ENCODE measurements at regions not wholly inside any gene's neighbourhood (a gene's known extent, or its start where the extent isn't known, plus 50 kb on each side); places are given as distances from the start of the nearest gene placed in this dataset.

DNA sequence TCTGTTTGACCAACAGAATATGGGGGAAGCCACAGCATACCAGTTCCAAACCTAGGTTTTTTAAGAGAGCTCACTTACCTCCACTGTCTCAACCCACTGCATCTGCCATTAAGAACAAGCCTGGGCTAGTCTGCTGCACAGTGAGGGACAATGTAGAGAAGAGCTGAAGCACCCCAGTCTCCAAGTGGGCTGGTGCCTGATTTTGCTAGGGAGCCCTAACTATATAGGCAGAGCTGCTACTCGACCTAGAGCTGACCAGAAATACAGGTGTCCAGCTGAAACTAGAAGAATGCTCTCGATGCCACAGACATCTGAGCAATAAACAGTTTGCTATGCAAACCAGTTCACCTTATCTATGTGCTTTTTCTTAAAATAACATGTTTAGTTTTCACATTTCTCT is 106.9 kb upstream of the BET1 start:
- ChIA-PET CTCF (interaction anchor here (0.6 to 0.9 kb wide), 2 partner anchors 9 to 23 kb away, joined by 3 to 4 read pairs; no protein-coding TSS in a partner anchor), POLR2A (no interaction called here)
- no peaks in the 10 kb centered on the region for H3K9me3 ChIP-seq
- H3K79me2 ChIP-seq (ENCODE audit: insufficient read depth): no peaks in the 10 kb centered on the region
- H4K20me1 ChIP-seq (ENCODE audit: insufficient read depth): no peaks in the 10 kb centered on the region
- H3K27ac ChIP-seq (ENCODE audit: low read depth in 2 of 2, low read length in 1 of 2): no peak overlapping the region
- WGBS (ENCODE audit: low lambda C conversion rate): 79% methylated on average over 2 of the region's 2 CpGs
- H3F3A ChIP-seq (replicated peaks; ENCODE audit: insufficient read depth): no peaks in the 10 kb centered on the region
- H3K27me3 ChIP-seq (ENCODE audit: insufficient read depth): no peaks in the 10 kb centered on the region
- no peaks in the 10 kb centered on the region for H3K36me3 ChIP-seq (replicated peaks in 1 of 2; ENCODE audit: control insufficient read depth in 1 of 2, insufficient read depth in 2 of 2, low read length in 1 of 2)
- no peak overlapping the region for H3K4me3 ChIP-seq (ENCODE audit: low read depth in 2 of 2, low read length in 1 of 2)
- no peak for DNase-seq
- H2AFZ ChIP-seq (ENCODE audit: low read depth): no peak overlapping the region
- no peaks in the 10 kb centered on the region for H3K9me2 ChIP-seq
- TF ChIP-seq, protein P1, sequence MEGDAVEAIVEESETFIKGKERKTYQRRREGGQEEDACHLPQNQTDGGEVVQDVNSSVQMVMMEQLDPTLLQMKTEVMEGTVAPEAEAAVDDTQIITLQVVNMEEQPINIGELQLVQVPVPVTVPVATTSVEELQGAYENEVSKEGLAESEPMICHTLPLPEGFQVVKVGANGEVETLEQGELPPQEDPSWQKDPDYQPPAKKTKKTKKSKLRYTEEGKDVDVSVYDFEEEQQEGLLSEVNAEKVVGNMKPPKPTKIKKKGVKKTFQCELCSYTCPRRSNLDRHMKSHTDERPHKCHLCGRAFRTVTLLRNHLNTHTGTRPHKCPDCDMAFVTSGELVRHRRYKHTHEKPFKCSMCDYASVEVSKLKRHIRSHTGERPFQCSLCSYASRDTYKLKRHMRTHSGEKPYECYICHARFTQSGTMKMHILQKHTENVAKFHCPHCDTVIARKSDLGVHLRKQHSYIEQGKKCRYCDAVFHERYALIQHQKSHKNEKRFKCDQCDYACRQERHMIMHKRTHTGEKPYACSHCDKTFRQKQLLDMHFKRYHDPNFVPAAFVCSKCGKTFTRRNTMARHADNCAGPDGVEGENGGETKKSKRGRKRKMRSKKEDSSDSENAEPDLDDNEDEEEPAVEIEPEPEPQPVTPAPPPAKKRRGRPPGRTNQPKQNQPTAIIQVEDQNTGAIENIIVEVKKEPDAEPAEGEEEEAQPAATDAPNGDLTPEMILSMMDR (IDR thresholded peaks at IDR 0.05): no peak
- TF ChIP-seq, protein P2, sequence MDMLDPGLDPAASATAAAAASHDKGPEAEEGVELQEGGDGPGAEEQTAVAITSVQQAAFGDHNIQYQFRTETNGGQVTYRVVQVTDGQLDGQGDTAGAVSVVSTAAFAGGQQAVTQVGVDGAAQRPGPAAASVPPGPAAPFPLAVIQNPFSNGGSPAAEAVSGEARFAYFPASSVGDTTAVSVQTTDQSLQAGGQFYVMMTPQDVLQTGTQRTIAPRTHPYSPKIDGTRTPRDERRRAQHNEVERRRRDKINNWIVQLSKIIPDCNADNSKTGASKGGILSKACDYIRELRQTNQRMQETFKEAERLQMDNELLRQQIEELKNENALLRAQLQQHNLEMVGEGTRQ (IDR thresholded peaks at IDR 0.05; ENCODE audit: borderline replicate concordance, low read depth, low read length): no peak
- TF ChIP-seq NFIC (IDR thresholded peaks at IDR 0.05; ENCODE audit: borderline replicate concordance): no peak
- no peak for TF ChIP-seq CHD2 (IDR thresholded peaks at IDR 0.05; ENCODE audit: low read length, partially characterized antibody)
- TF ChIP-seq FOSL2 (IDR thresholded peaks at IDR 0.05; ENCODE audit: borderline replicate concordance, low read depth): no peak
- TF ChIP-seq SMC3 (IDR thresholded peaks at IDR 0.05; ENCODE audit: low read depth, low read length): no peak
- TF ChIP-seq, protein P3, sequence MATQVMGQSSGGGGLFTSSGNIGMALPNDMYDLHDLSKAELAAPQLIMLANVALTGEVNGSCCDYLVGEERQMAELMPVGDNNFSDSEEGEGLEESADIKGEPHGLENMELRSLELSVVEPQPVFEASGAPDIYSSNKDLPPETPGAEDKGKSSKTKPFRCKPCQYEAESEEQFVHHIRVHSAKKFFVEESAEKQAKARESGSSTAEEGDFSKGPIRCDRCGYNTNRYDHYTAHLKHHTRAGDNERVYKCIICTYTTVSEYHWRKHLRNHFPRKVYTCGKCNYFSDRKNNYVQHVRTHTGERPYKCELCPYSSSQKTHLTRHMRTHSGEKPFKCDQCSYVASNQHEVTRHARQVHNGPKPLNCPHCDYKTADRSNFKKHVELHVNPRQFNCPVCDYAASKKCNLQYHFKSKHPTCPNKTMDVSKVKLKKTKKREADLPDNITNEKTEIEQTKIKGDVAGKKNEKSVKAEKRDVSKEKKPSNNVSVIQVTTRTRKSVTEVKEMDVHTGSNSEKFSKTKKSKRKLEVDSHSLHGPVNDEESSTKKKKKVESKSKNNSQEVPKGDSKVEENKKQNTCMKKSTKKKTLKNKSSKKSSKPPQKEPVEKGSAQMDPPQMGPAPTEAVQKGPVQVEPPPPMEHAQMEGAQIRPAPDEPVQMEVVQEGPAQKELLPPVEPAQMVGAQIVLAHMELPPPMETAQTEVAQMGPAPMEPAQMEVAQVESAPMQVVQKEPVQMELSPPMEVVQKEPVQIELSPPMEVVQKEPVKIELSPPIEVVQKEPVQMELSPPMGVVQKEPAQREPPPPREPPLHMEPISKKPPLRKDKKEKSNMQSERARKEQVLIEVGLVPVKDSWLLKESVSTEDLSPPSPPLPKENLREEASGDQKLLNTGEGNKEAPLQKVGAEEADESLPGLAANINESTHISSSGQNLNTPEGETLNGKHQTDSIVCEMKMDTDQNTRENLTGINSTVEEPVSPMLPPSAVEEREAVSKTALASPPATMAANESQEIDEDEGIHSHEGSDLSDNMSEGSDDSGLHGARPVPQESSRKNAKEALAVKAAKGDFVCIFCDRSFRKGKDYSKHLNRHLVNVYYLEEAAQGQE (IDR thresholded peaks at IDR 0.05; ENCODE audit: low read depth, low read length): no peak
- peaks cover 0 to 4% of the 10 kb centered on the region in 2 experiments; a peak in 2 of 4 replicates for H3K4me1 ChIP-seq (ENCODE audit: control insufficient read depth in 1 of 2, insufficient read depth in 2 of 2, low read depth in 1 of 2, low read length in 1 of 2)
- H3K4me2 ChIP-seq: no peak overlapping the region
- no peak overlapping the region for H3K9ac ChIP-seq

DNA sequence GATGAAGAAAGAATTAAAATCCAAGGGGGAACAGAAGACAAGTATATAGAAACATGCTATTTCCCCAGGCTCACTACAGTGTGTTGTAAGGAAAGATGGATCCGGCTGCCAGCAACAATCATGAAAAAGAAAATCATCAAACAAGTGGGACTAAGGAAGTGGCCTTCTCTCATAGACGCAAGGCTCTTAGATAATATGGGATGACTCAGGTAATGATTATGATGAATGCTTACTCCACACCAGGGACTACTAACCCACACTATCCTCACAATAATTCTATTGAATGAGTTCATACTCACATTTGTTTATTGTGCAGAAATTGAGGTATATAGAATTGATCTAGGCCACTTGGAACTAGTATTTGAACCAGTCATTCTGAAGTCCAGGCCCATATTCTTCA is 111.2 kb upstream of the BET1 start:
- Histone ChIP-seq H3K9me3 (no peaks in the 10 kb centered on the region), H3K36me3 (replicated peaks in 1 of 2; ENCODE audit: control insufficient read depth in 1 of 2, insufficient read depth in 2 of 2, low read length in 1 of 2) (no peaks in the 10 kb centered on the region), H2AFZ (ENCODE audit: low read depth) (no peak overlapping the region), H3F3A (replicated peaks; ENCODE audit: insufficient read depth) (no peaks in the 10 kb centered on the region), H4K20me1 (ENCODE audit: insufficient read depth) (no peaks in the 10 kb centered on the region), H3K4me3 (ENCODE audit: low read depth in 2 of 2, low read length in 1 of 2) (no peak overlapping the region), H3K27ac (ENCODE audit: low read depth in 2 of 2, low read length in 1 of 2) (no peak overlapping the region), H3K4me1 (ENCODE audit: control insufficient read depth in 1 of 2, insufficient read depth in 2 of 2, low read depth in 1 of 2, low read length in 1 of 2) (peaks cover 4% of the 10 kb centered on the region in 2 experiments; a peak in 2 of 4 replicates), H3K9ac (no peak overlapping the region), H3K79me2 (ENCODE audit: insufficient read depth) (no peaks in the 10 kb centered on the region), H3K4me2 (no peak overlapping the region), H3K27me3 (ENCODE audit: insufficient read depth) (no peaks in the 10 kb centered on the region), H3K9me2 (no peaks in the 10 kb centered on the region)
- POLR2A ChIA-PET: no interaction called here
- WGBS (ENCODE audit: low lambda C conversion rate): 89% methylated on average over 2 of the region's 2 CpGs
- CTCF ChIA-PET: interaction anchor here (0.9 to 1.0 kb wide), 2 partner anchors 15 to 28 kb away, joined by 3 to 4 read pairs; no protein-coding TSS in a partner anchor
- DNase-seq: no peak
- TF ChIP-seq GABPA (IDR thresholded peaks at IDR 0.05; ENCODE audit: low read depth): no peak
- TF ChIP-seq, protein P4, sequence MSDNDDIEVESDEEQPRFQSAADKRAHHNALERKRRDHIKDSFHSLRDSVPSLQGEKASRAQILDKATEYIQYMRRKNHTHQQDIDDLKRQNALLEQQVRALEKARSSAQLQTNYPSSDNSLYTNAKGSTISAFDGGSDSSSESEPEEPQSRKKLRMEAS (IDR thresholded peaks at IDR 0.05; ENCODE audit: low read depth): no peak
- TF ChIP-seq, protein P2 (IDR thresholded peaks at IDR 0.05; ENCODE audit: borderline replicate concordance, low read depth, low read length): no peak
- TF ChIP-seq RCOR1 (IDR thresholded peaks at IDR 0.05; ENCODE audit: low read length): no peak
- TF ChIP-seq, protein P5, sequence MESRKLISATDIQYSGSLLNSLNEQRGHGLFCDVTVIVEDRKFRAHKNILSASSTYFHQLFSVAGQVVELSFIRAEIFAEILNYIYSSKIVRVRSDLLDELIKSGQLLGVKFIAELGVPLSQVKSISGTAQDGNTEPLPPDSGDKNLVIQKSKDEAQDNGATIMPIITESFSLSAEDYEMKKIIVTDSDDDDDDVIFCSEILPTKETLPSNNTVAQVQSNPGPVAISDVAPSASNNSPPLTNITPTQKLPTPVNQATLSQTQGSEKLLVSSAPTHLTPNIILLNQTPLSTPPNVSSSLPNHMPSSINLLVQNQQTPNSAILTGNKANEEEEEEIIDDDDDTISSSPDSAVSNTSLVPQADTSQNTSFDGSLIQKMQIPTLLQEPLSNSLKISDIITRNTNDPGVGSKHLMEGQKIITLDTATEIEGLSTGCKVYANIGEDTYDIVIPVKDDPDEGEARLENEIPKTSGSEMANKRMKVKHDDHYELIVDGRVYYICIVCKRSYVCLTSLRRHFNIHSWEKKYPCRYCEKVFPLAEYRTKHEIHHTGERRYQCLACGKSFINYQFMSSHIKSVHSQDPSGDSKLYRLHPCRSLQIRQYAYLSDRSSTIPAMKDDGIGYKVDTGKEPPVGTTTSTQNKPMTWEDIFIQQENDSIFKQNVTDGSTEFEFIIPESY (IDR thresholded peaks at IDR 0.05; ENCODE audit: borderline replicate concordance, low read depth): no peak
- TF ChIP-seq TAF1 (IDR thresholded peaks at IDR 0.05; ENCODE audit: borderline replicate concordance, low read depth, low read length): no peak
- TF ChIP-seq MEF2A (IDR thresholded peaks at IDR 0.05; ENCODE audit: borderline replicate concordance, low read depth): no peak
- no peak for TF ChIP-seq CHD2 (IDR thresholded peaks at IDR 0.05; ENCODE audit: low read length, partially characterized antibody)
- TF ChIP-seq NFIC (IDR thresholded peaks at IDR 0.05; ENCODE audit: borderline replicate concordance): no peak
- TF ChIP-seq SMC3 (IDR thresholded peaks at IDR 0.05; ENCODE audit: low read depth, low read length): no peak
- TF ChIP-seq, protein P1 (IDR thresholded peaks at IDR 0.05): no peak

All from SK-N-SH (cell line).